Neuronal stem cell (in vitro differentiated cells): ENCODE measurements at regions not wholly inside any gene's neighbourhood (a gene's known extent, or its start where the extent isn't known, plus 50 kb on each side); places are given as distances from the start of the nearest gene placed in this dataset.

Source experiments
- DNase-seq: peaks from one replicate; pipeline ENCODE4 v3.0.0-alpha.2; 2013; ENCODE audit warnings: low spot score
- H2AFZ ChIP-seq: one replicate; pipeline ENCODE4 v1.6.1; 2013; ENCODE audit warnings: mild to moderate bottlenecking, low read length, inconsistent platforms
- H2AK5ac ChIP-seq: 2 replicates; pipeline ENCODE4 v1.6.1; 2013; ENCODE audit warnings: low read depth, mild to moderate bottlenecking, inconsistent platforms, low read length, moderate library complexity, mixed read lengths
- H2BK120ac ChIP-seq: 2 replicates; pipeline ENCODE4 v1.6.1; 2013; ENCODE audit warnings: low read depth, mild to moderate bottlenecking, inconsistent platforms, low read length, moderate library complexity, mixed read lengths
- H2BK12ac ChIP-seq: one replicate; pipeline ENCODE4 v1.6.1; 2013; ENCODE audit warnings: low read length, inconsistent platforms
- H2BK15ac ChIP-seq: 2 replicates; pipeline ENCODE4 v1.6.1; 2013; ENCODE audit warnings: mild to moderate bottlenecking, low read length, inconsistent platforms, mixed read lengths
- H2BK5ac ChIP-seq: one replicate; pipeline ENCODE4 v1.6.1; 2013; ENCODE audit warnings: inconsistent platforms, mild to moderate bottlenecking, low read length, moderate library complexity
- H3K14ac ChIP-seq: one replicate; pipeline ENCODE4 v1.6.1; 2013; ENCODE audit warnings: low read length, inconsistent platforms
- H3K18ac ChIP-seq: 2 replicates; pipeline ENCODE4 v1.6.1; 2013; ENCODE audit warnings: low read length, inconsistent platforms
- H3K23ac ChIP-seq: 2 replicates; pipeline ENCODE4 v1.6.1; 2013; ENCODE audit warnings: low read depth, mild to moderate bottlenecking, mixed read lengths, low read length, inconsistent platforms; ENCODE audit not compliant: poor library complexity
- H3K27ac ChIP-seq: replicated peaks from 3 replicates; pipeline ENCODE4 v1.5.1; 2013; ENCODE audit warnings: low read length, inconsistent platforms
- H3K27me3 ChIP-seq, 3 experiments: 2 replicates each; pipeline ENCODE4 v1.6.1; 2013; ENCODE audit warnings: low read length in 3 of 3, mild to moderate bottlenecking in 2 of 3, inconsistent platforms in 1 of 3, low read depth in 1 of 3, mixed read lengths in 1 of 3, moderate library complexity in 1 of 3; ENCODE audit not compliant: control insufficient read depth in 3 of 3, insufficient read depth in 3 of 3
- H3K36me3 ChIP-seq, 2 donors: replicated peaks in 1 of 2; 2 replicates each; pipeline ENCODE4 v1.6.1; 2013; ENCODE audit warnings: low read length in 2 of 2; ENCODE audit not compliant: control insufficient read depth in 2 of 2, insufficient read depth in 2 of 2
- H3K4ac ChIP-seq: 2 replicates; pipeline ENCODE4 v1.6.1; 2013; ENCODE audit warnings: inconsistent platforms, mild to moderate bottlenecking, low read length, moderate library complexity
- H3K4me1 ChIP-seq, 2 donors: 1 replicate in 1 of 2; 2 replicates in 1 of 2; pipeline ENCODE4 v1.6.1; 2013; ENCODE audit warnings: low read length in 2 of 2, low read depth in 1 of 2; ENCODE audit not compliant: control insufficient read depth in 2 of 2, insufficient read depth in 1 of 2
- H3K4me2 ChIP-seq: one replicate; pipeline ENCODE4 v1.6.1; 2013; ENCODE audit warnings: mild to moderate bottlenecking, low read length, inconsistent platforms; ENCODE audit not compliant: insufficient read depth, poor library complexity, severe bottlenecking
- H3K4me3 ChIP-seq, 2 donors: 2 replicates each; pipeline ENCODE4 v1.5.1; 2013; ENCODE audit warnings: low read length in 2 of 2, mild to moderate bottlenecking in 2 of 2, inconsistent platforms in 1 of 2, moderate library complexity in 1 of 2
- H3K79me1 ChIP-seq: one replicate; pipeline ENCODE4 v1.6.1; 2013; ENCODE audit warnings: low read depth, mild to moderate bottlenecking, inconsistent platforms, low read length, moderate library complexity
- H3K9ac ChIP-seq: one replicate; pipeline ENCODE4 v1.6.1; 2013; ENCODE audit warnings: mild to moderate bottlenecking, low read depth, low read length, inconsistent platforms; ENCODE audit not compliant: poor library complexity
- H3K9me3 ChIP-seq, 2 donors: replicated peaks in 1 of 2; 2 replicates each; pipeline versions ENCODE3 to v1.6.1; 2013; ENCODE audit warnings: low read length in 2 of 2, mild to moderate bottlenecking in 2 of 2, inconsistent platforms in 1 of 2, low read depth in 1 of 2, mixed read lengths in 1 of 2, moderate library complexity in 1 of 2; ENCODE audit not compliant: control insufficient read depth in 2 of 2, insufficient read depth in 1 of 2
- H4K8ac ChIP-seq: one replicate; pipeline ENCODE4 v1.6.1; 2013; ENCODE audit warnings: low read depth, mild to moderate bottlenecking, inconsistent platforms, low read length, moderate library complexity
- H4K91ac ChIP-seq: one replicate; pipeline ENCODE4 v1.6.1; 2013; ENCODE audit warnings: low read length, low read depth, mild to moderate bottlenecking, inconsistent platforms; ENCODE audit not compliant: poor library complexity
- WGBS, 2 donors: extraction: QIAGEN DNeasy Blood & Tissue Kit; methylation state at CpG; one replicate each; pipeline ENCODE4 v1.1.7; 2013; ENCODE audit warnings: missing lambda C conversion rate in 2 of 2, mixed read lengths in 1 of 2; ENCODE audit not compliant: insufficient read length in 2 of 2, insufficient replicate concordance in 1 of 2; ENCODE audit errors: extremely low coverage in 2 of 2; 5-methylcytosine and 5-hydroxymethylcytosine counted together

GRCh38 chr2:116444256-116444872 lies 1370.1 kb upstream of the DDX18 start:
- Histone ChIP-seq H2BK5ac (no peak overlapping the region), H3K23ac (no peak overlapping the region), H3K9ac (no peak overlapping the region), H3K4me1 (no peaks in the 10 kb centered on the region), H2BK12ac (no peak overlapping the region), H3K4ac (no peak overlapping the region), H3K14ac (no peak overlapping the region), H3K27me3 (no peaks in the 10 kb centered on the region), H2BK120ac (no peak overlapping the region), H3K18ac (no peak overlapping the region), H2AFZ (no peak overlapping the region), H4K91ac (no peak overlapping the region), H4K8ac (no peak overlapping the region), H2AK5ac (no peak overlapping the region), H2BK15ac (no peak overlapping the region), H3K4me3 (no peak overlapping the region), H3K36me3 (no peaks in the 10 kb centered on the region), H3K79me1 (no peaks in the 10 kb centered on the region), H3K9me3 (peaks cover 0 to 3% of the 10 kb centered on the region in 2 donors), H3K4me2 (no peak overlapping the region), H3K27ac (no peak overlapping the region)
- WGBS, 2 donors: no CpG with 5 or more reads among the region's 1 CpG
- no peak for DNase-seq

GRCh38 chr2:116450990-116451389 lies 1363.5 kb upstream of the DDX18 start:
- H4K8ac ChIP-seq: no peak overlapping the region
- H3K14ac ChIP-seq: no peak overlapping the region
- no peak overlapping the region for H2BK15ac ChIP-seq
- H2BK12ac ChIP-seq: no peak overlapping the region
- H3K4me3 ChIP-seq: no peak overlapping the region
- H3K9me3 ChIP-seq: no peaks in the 10 kb centered on the region
- H2AFZ ChIP-seq: no peak overlapping the region
- H3K4ac ChIP-seq: no peak overlapping the region
- H3K18ac ChIP-seq: no peak overlapping the region
- no peak overlapping the region for H3K9ac ChIP-seq
- H2AK5ac ChIP-seq: no peak overlapping the region
- no peaks in the 10 kb centered on the region for H3K27me3 ChIP-seq
- no peak overlapping the region for H3K4me2 ChIP-seq
- WGBS, 2 donors: no CpG with 5 or more reads among the region's 1 CpG
- H2BK120ac ChIP-seq: no peak overlapping the region
- H3K79me1 ChIP-seq: no peaks in the 10 kb centered on the region
- no peak overlapping the region for H2BK5ac ChIP-seq
- H3K4me1 ChIP-seq: no peaks in the 10 kb centered on the region
- no peak overlapping the region for H4K91ac ChIP-seq
- H3K23ac ChIP-seq: no peak overlapping the region
- no peaks in the 10 kb centered on the region for H3K36me3 ChIP-seq
- no peak for DNase-seq
- no peak overlapping the region for H3K27ac ChIP-seq

GRCh38 chr2:116452651-116453050 lies 1361.8 kb upstream of the DDX18 start:
- DNase-seq: no peak
- no peak overlapping the region for H2BK120ac ChIP-seq
- no peak overlapping the region for H2AFZ ChIP-seq
- no peaks in the 10 kb centered on the region for H3K36me3 ChIP-seq
- no peak overlapping the region for H2BK12ac ChIP-seq
- H3K9ac ChIP-seq: no peak overlapping the region
- no peak overlapping the region for H3K4ac ChIP-seq
- no CpG with 5 or more reads among the region's 2 CpGs for whole genome bisulfite sequencing, 2 donors
- H3K14ac ChIP-seq: no peak overlapping the region
- H2BK15ac ChIP-seq: no peak overlapping the region
- no peaks in the 10 kb centered on the region for H3K4me1 ChIP-seq
- no peak overlapping the region for H3K4me3 ChIP-seq
- H3K23ac ChIP-seq: no peak overlapping the region
- H2BK5ac ChIP-seq: no peak overlapping the region
- no peak overlapping the region for H3K27ac ChIP-seq
- H3K9me3 ChIP-seq: no peaks in the 10 kb centered on the region
- no peak overlapping the region for H3K4me2 ChIP-seq
- H4K8ac ChIP-seq: no peak overlapping the region
- no peak overlapping the region for H4K91ac ChIP-seq
- no peaks in the 10 kb centered on the region for H3K79me1 ChIP-seq
- H3K27me3 ChIP-seq: no peaks in the 10 kb centered on the region
- no peak overlapping the region for H2AK5ac ChIP-seq
- no peak overlapping the region for H3K18ac ChIP-seq

GRCh38 chr2:116456429-116456828 lies 1358.1 kb upstream of the DDX18 start:
- Histone ChIP-seq H2AK5ac (no peak overlapping the region), H2AFZ (no peak overlapping the region), H3K9me3 (no peaks in the 10 kb centered on the region), H4K8ac (no peak overlapping the region), H2BK15ac (no peak overlapping the region), H3K18ac (no peak overlapping the region), H3K4me2 (no peak overlapping the region), H3K27me3 (no peaks in the 10 kb centered on the region), H2BK120ac (no peak overlapping the region), H3K79me1 (no peaks in the 10 kb centered on the region), H2BK12ac (no peak overlapping the region), H3K4me3 (no peak overlapping the region), H4K91ac (no peak overlapping the region), H2BK5ac (no peak overlapping the region), H3K4me1 (no peaks in the 10 kb centered on the region), H3K27ac (no peak overlapping the region), H3K4ac (no peak overlapping the region), H3K36me3 (no peaks in the 10 kb centered on the region), H3K9ac (no peak overlapping the region), H3K14ac (no peak overlapping the region), H3K23ac (no peak overlapping the region)
- no peak for DNase-seq
- no CpG with 5 or more reads among the region's 4 CpGs for WGBS, 2 donors
